RWPE1 (cell line): ENCODE measurements at regions not wholly inside any gene's neighbourhood (a gene's known extent, or its start where the extent isn't known, plus 50 kb on each side); places are given as distances from the start of the nearest gene placed in this dataset.
"Not testable (repeated sequence)": the region's sequence is repeated elsewhere in the genome, so short reads cannot be mapped to it uniquely, and the experiment has no call there.

Experiments used
- CTCF ChIA-PET: fragments of 350-600 bp; sonication (Branson Sonifier 250); formaldehyde crosslinking; extraction: SDS; loops from one replicate; lab custom pipeline; 2021; lab: Yijun Ruan, JAX
- POLR2A ChIA-PET: fragments of 400-600 bp; formaldehyde crosslinking; extraction: SDS; loops from one replicate; lab custom pipeline; 2020; ENCODE audit warnings: antibody characterized with exemption; ENCODE audit not compliant: low non-redundant PET; lab: Yijun Ruan, JAX
- DNase-seq: peaks from one replicate; pipeline ENCODE4 v3.0.0; 2012; ENCODE audit warnings: low spot score
- H3K27ac ChIP-seq: fragments of 450-650 bp; 2 replicates; pipeline ENCODE4 v1.5.1; 2017
- CTCF ChIP-seq: fragments of 450-650 bp; conservative IDR thresholded peaks from 2 replicates; pipeline ENCODE4 v1.5.1; 2017; ENCODE audit warnings: low read depth, mild to moderate bottlenecking

GRCh38 chr9:117835798-117836197, 131.6 kb downstream of the TLR4 start:
- H3K27ac ChIP-seq, result no peak overlapping the region
- ChIA-PET CTCF (interaction anchor here (0.7 kb wide), 1 partner anchor 614 kb away, joined by 5 read pairs; no protein-coding TSS in a partner anchor), POLR2A (no interaction called here)
- DNase-seq, result no peak
- no peak for TF ChIP-seq CTCF

GRCh38 chr9:117839862-117840261, 135.7 kb downstream of the TLR4 start:
- DNase-seq, result no peak
- no peak for TF ChIP-seq CTCF
- POLR2A ChIA-PET, result no interaction called here
- CTCF ChIA-PET, result no interaction called here
- no peak overlapping the region for H3K27ac ChIP-seq

GRCh38 chr9:117851836-117852461, 147.7 kb downstream of the TLR4 start:
- POLR2A ChIA-PET, CTCF ChIA-PET, DNase-seq, H3K27ac ChIP-seq: not testable (repeated sequence)

- ChIA-PET POLR2A (no interaction called here), CTCF (interaction anchor here (0.6 kb wide), 1 partner anchor 214 kb away, joined by 3 read pairs; no protein-coding TSS in a partner anchor)
- no peak for DNase-seq
- no peak for TF ChIP-seq CTCF
- no peak overlapping the region for H3K27ac ChIP-seq
These were observed 154.4 kb downstream of the TLR4 start for GRCh38 chr9:117858561-117858960.

- CTCF ChIA-PET, result no interaction called here
- no peak for DNase-seq
- POLR2A ChIA-PET, result no interaction called here
These were observed 156.6 kb downstream of the TLR4 start for GRCh38 chr9:117860849-117861248.

GRCh38 chr9:117864385-117865057, 160.3 kb downstream of the TLR4 start:
- no peak for TF ChIP-seq CTCF
- no peak overlapping the region for H3K27ac ChIP-seq
- no peak for DNase-seq
- POLR2A ChIA-PET, result no interaction called here
- CTCF ChIA-PET, result no interaction called here

More at GRCh38 chr9:117860849-117861248, 156.6 kb downstream of the TLR4 start:
- no peak overlapping the region for H3K27ac ChIP-seq
- no peak for TF ChIP-seq CTCF

GRCh38 chr9:117868594-117868993, 164.4 kb downstream of the TLR4 start:
- ChIA-PET CTCF (no interaction called here), POLR2A (no interaction called here)
- no peak for DNase-seq
- TF ChIP-seq CTCF, result no peak
- H3K27ac ChIP-seq, result no peak overlapping the region
